WI38 (cell line): ENCODE measurements at regions not wholly inside any gene's neighbourhood (a gene's known extent, or its start where the extent isn't known, plus 50 kb on each side); places are given as distances from the start of the nearest gene placed in this dataset.

Experiments
- H3K4me3 ChIP-seq: 2 replicates; pipeline ENCODE4 v1.5.1; 2011; ENCODE audit warnings: low read depth, mild to moderate bottlenecking, control low read depth, low read length
- TF ChIP-seq, protein P1 (sequence below): IDR thresholded peaks from 2 replicates; pipeline ENCODE4 v1.5.1; 2012; ENCODE audit warnings: low read depth, mild to moderate bottlenecking, control low read depth, low read length

DNA sequence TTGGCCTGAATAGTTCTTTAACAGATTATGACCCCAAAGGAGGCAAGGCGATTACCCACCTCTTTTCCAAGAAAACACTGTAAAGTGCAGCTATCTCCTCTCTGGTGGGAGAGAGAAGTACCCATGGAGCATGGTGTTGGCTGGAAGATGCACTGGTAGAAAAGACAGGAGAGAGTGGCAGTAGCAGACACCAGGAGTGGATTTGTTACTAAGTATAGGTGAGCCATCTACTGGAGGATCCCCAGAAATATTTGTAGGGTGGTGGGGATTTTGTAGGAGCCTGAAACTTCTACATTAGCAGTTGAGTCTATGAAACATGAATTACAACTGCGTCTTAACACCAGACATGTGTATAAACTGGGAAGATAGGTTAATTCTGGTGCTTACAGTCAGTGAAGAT, 148.0 kb downstream of the SLC38A4 start:
- TF ChIP-seq, protein P1, sequence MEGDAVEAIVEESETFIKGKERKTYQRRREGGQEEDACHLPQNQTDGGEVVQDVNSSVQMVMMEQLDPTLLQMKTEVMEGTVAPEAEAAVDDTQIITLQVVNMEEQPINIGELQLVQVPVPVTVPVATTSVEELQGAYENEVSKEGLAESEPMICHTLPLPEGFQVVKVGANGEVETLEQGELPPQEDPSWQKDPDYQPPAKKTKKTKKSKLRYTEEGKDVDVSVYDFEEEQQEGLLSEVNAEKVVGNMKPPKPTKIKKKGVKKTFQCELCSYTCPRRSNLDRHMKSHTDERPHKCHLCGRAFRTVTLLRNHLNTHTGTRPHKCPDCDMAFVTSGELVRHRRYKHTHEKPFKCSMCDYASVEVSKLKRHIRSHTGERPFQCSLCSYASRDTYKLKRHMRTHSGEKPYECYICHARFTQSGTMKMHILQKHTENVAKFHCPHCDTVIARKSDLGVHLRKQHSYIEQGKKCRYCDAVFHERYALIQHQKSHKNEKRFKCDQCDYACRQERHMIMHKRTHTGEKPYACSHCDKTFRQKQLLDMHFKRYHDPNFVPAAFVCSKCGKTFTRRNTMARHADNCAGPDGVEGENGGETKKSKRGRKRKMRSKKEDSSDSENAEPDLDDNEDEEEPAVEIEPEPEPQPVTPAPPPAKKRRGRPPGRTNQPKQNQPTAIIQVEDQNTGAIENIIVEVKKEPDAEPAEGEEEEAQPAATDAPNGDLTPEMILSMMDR: no peak
- no peak overlapping the region for H3K4me3 ChIP-seq

DNA sequence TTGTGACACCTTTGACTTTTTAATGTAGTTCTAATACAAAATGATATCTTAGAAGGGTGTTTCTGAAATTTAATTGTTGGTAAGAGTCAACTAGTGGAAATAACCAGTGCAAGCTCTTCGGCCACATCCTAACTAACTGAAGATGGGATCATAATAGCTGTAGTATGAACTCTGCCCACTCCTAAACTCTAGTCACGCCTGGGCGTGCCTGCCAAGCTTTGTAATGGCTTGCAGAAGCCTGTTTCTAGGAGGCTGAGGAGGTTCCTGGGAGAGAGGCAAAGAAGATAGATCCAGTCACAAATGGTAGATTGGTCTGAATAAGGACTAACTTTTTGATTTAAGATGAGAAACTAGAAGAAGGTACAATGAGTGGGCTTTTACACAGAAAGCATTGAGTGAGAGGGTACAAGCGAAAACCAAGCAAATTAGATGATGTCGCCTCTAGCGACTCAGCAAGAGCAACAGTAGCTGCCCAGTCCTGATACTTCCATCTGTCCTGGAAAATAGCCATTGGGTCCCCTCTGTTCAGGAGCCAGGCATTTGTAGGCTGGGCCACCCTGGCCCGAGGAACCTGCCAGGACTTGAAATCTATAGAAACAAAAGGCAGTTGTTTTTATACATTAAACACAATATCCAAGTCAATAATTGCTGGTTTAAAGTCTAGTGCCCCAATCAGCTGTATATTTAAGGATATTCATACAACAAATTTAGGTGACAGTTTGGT, 148.8 kb downstream of the SLC38A4 start:
- H3K4me3 ChIP-seq: no peak overlapping the region
- TF ChIP-seq, protein P1: no peak

DNA sequence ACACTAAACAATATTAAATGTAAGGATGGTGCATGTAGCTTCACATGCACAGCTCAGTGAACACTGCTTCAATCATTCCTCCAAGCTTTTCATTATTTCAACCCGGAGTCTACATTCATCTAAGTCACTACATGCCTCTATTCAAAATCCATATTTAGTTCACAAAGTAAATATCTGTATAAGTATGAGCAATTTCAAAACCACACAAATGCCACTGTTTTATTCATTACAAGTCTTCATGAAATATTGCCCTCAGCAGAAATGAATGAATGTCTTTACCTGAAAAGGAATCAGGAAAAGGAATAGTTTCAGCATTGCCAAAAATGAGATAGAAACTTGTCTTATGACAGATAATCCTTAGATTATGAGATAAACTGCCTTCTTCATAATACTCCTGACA, 149.4 kb downstream of the SLC38A4 start:
- TF ChIP-seq, protein P1: no peak
- H3K4me3 ChIP-seq: no peak overlapping the region

DNA sequence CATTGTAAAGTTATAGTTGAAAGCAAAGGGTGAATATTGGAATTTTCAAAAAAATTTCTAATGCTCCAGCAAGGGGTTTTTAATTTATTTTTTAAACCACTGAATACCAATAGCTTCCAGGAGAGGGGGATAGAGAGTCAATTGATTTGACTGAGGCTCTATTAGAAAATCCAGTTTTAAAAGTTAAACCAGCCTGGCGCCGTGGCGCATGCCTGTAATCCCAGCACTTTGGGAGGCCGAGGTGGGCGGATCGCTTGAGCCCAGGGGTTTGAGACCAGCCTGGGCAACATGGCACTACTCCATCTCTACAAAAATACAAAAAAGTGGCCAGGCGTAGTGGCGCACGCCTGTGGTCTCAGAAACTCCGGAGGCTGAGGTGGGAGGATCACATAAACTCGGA, 150.1 kb downstream of the SLC38A4 start:
- TF ChIP-seq, protein P1: peak; percentile 46; the same call in 1 of the 2 replicates
- H3K4me3 ChIP-seq: no peak overlapping the region

DNA sequence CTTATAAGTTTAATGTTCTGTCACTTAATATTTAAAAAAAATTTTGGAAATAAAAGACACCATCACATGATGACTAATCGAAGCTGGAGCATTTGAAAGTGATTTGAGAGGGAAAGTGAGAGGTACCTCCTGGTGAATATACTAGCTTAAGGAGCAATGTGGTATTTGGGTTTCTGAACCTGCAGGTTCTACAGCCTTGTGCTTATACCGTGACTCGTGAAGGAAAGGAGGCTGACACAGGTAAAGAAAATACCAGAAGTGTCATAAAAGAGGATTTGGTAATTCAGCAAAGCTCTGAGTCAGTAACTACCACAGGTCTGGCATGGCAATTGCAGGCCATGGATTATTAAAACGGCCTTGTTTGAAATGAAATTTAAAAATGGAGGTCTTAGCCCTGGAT, 151.0 kb downstream of the SLC38A4 start:
- TF ChIP-seq, protein P1: no peak
- H3K4me3 ChIP-seq: no peak overlapping the region

DNA sequence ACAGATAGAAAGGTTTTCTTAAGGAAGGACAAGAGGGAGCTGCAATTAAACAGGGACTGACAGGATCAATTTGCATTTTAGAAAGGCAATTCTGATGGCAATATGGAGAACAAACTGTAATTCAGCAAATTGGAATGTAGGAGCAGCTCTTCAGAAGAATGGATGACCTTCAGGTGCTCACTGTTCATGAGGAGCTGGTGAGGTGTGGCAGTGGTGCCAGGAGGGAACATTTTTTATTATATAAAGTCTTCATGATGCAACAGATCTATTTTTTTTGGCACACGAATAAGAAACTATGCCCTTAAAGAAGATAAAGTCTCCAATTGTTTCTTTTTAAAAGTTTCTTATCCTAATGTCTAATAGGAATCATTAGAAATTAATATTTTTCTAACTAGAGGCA, 151.7 kb downstream of the SLC38A4 start:
- no peak overlapping the region for H3K4me3 ChIP-seq
- TF ChIP-seq, protein P1: no peak

DNA sequence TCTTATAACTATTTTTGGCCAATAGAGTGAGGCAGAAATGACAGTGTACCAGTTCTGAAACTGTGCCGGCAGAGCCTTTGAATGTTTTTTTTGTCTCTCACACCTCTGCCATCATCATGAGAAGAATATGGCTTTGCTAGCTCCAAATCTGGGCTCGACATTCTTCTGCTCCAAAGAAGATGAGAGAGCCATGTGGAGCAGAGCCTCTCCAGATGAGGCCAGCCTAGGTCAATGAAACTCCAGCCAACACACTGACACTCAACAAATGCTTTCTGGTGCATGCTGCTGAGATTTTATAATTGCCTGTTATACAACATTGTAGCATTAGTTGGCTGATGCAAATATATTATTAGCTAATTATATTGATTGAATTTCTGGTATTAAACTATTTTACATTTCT, 154.7 kb downstream of the SLC38A4 start:
- TF ChIP-seq, protein P1: no peak
- H3K4me3 ChIP-seq: no peak overlapping the region
